Activated CD8-positive, alpha-beta T cell treated with anti-CD3 and anti-CD28 coated beads for 36 hours (primary cell): ENCODE measurements at regions not wholly inside any gene's neighbourhood (a gene's known extent, or its start where the extent isn't known, plus 50 kb on each side); places are given as distances from the start of the nearest gene placed in this dataset.

Experiments used
- ATAC-seq: fragments of 200-7000 bp; cut with Tn5 transposase; one replicate; pipeline ENCODE4 v1.10.0; 2021; ENCODE audit warnings: mild to moderate bottlenecking, moderate library complexity
- CTCF ChIA-PET: fragments of 350-600 bp; sonication (Branson Sonifier 250); formaldehyde crosslinking; loops from one replicate; lab custom pipeline; 2021; ENCODE audit warnings: antibody characterized with exemption; lab: Charles Lee
- POLR2A ChIA-PET: fragments of 350-600 bp; sonication (Branson Sonifier 250); formaldehyde crosslinking; loops from one replicate; lab custom pipeline; 2021; ENCODE audit warnings: antibody characterized with exemption; lab: Charles Lee
- DNase-seq: peaks from one replicate; pipeline ENCODE4 v3.0.0-alpha.2; 2020
- H3K27ac Mint-ChIP-seq: one replicate; pipeline ENCODE4 v1.8.0; 2021; ENCODE audit warnings: mild to moderate bottlenecking, mixed read lengths
- H3K27me3 Mint-ChIP-seq: one replicate; pipeline ENCODE4 v1.8.0; 2021; ENCODE audit warnings: mixed read lengths
- H3K36me3 Mint-ChIP-seq: one replicate; pipeline ENCODE4 v1.8.0; 2021; ENCODE audit warnings: low read depth, mixed read lengths
- H3K4me1 Mint-ChIP-seq: one replicate; pipeline ENCODE4 v1.8.0; 2021; ENCODE audit warnings: low read depth, mixed read lengths
- H3K4me3 Mint-ChIP-seq: one replicate; pipeline ENCODE4 v1.8.0; 2021; ENCODE audit warnings: mild to moderate bottlenecking, moderate library complexity, mixed read lengths
- H3K9me3 Mint-ChIP-seq: one replicate; pipeline ENCODE4 v1.8.0; 2021; ENCODE audit warnings: mixed read lengths
- CTCF ChIP-seq: fragments of 200-600 bp; IDR thresholded peaks from one replicate; pipeline ENCODE4 v1.8.0; 2022; ENCODE audit warnings: antibody characterized with exemption, mild to moderate bottlenecking
- intact Hi-C: fragments of 100-400 bp; cut with micrococcal nuclease; formaldehyde crosslinking; loops from one replicate; pipeline ENCODE4 v1.10.0; 2022

DNA sequence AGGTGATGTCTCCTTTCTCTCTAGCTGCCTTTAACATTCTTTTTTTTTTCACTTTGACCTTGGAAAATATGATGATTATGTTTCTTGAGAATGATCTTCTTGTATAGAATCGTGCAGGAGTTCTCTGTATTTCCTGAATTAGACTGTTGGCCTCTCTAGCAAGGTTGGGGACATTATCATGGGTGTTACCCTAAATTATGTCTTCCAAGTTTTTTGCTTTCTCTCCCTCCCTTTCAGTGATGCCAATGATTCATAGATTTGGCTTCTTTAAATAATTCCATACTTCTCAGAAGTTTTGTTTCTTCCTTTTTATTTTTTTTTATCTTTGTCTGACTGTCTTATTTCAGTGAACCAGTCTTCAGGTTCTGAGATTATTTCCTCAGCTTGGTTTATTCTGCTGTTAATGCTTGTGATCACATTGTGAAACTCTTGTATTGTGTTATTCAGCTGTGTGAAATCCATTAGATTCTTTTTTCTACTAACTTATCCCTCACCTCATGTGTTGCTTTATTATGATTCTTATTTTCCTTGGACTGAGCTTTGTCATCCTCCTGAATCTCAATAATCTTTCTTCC is 268.4 kb upstream of the NRIP1 start:
- Mint-ChIP-seq H3K9me3 (no peaks in the 10 kb centered on the region), H3K4me3 (no peak overlapping the region), H3K27me3 (no peaks in the 10 kb centered on the region), H3K4me1 (peaks cover 2% of the 10 kb centered on the region), H3K27ac (no peak overlapping the region), H3K36me3 (no peaks in the 10 kb centered on the region)
- intact Hi-C loops: no loop called here
- DNase-seq (no peak), ATAC-seq (no peak)
- TF ChIP-seq CTCF: no peak
- CTCF ChIA-PET: interaction anchor here (0.6 kb wide), 1 partner anchor 31 kb away, joined by 3 read pairs; no protein-coding TSS in a partner anchor
- POLR2A ChIA-PET: interaction anchor here (0.7 kb wide), 1 partner anchor 86 kb away, joined by 4 read pairs; no protein-coding TSS in a partner anchor

DNA sequence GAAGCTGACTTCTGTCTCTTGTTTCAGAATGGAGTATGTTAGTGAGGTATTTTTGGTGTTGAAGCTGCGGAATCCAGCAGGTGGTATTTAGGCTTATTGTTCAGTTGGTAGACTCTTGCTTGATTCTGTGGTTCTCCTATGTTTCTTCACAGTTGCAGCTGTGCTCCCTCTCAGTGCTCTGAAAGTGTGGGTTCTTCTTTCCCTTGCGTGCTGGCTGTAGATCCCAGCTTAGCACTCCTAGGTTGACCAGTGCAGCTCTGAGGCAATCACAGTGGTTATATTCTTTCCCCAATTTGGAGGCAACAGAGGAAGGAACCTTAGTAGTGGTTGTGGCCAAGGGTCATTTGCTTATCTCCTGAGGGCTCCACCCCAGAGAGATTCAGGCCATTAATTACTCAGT is 269.2 kb upstream of the NRIP1 start:
- CTCF ChIA-PET: no interaction called here
- POLR2A ChIA-PET: no interaction called here
- intact Hi-C loops: no loop called here
- H3K27me3 Mint-ChIP-seq: no peaks in the 10 kb centered on the region
- H3K36me3 Mint-ChIP-seq: no peaks in the 10 kb centered on the region
- no peak overlapping the region for H3K4me3 Mint-ChIP-seq
- DNase-seq (no peak), ATAC-seq (no peak)
- H3K4me1 Mint-ChIP-seq: peaks cover 2% of the 10 kb centered on the region
- no peak for TF ChIP-seq CTCF
- no peaks in the 10 kb centered on the region for H3K9me3 Mint-ChIP-seq
- no peak overlapping the region for H3K27ac Mint-ChIP-seq

- no peak overlapping the region for H3K27ac Mint-ChIP-seq
These were observed 278.3 kb upstream of the NRIP1 start for GRCh38 chr21:15343066-15343465.

DNA sequence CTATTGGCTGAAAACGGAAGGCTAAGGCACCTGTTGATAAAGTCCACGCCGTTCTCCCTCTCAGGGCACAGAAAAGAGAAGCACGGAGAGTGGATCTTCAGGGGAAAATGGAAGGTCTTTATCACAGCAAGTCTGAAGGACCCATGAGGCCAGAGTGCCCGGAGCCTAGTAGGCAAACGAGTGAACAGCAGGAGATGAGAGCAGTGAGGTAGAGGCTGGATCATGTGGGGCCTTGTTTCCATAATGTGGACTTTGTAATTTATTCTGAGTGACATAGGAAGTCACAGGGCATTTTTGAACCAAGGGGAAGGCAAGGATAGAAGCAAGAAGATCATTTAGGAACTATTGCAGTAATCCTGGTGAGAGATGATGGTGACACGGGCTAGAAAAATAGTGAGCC is 287.2 kb upstream of the NRIP1 start:
- POLR2A ChIA-PET: no interaction called here
- ATAC-seq: no peak

More at GRCh38 chr21:15343066-15343465, 278.3 kb upstream of the NRIP1 start:
- intact Hi-C loops: no loop called here
- no peak for DNase-seq
- Mint-ChIP-seq H3K4me3 (no peak overlapping the region), H3K9me3 (no peaks in the 10 kb centered on the region), H3K4me1 (no peaks in the 10 kb centered on the region), H3K36me3 (no peaks in the 10 kb centered on the region), H3K27me3 (peaks cover 8% of the 10 kb centered on the region)
- no peak for ATAC-seq
- ChIA-PET POLR2A (no interaction called here), CTCF (no interaction called here)
- no peak for TF ChIP-seq CTCF

DNA sequence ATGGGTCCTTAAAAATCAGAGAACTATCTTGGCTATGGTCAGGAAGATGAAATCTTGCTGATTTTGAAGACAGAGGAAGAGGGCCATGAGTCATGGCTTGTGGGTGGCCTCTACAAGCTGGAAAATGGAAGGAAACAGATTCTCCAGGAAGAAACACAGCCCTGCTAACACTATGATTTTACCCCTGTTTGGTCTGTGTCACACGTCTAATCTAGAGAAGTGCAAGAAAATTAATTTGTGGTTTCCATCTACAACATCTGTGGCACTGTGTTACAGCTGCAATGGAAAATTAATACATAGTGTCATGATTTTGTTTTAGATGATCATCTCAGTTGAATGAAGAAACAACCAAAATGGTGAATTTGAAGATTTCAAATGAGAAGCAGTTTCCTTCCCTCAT is 288.7 kb upstream of the NRIP1 start:
- intact Hi-C loops: no loop called here
- H3K27me3 Mint-ChIP-seq: no peaks in the 10 kb centered on the region

More for the DNA sequence above, 287.2 kb upstream of the NRIP1 start:
- H3K27me3 Mint-ChIP-seq: no peaks in the 10 kb centered on the region
- H3K4me1 Mint-ChIP-seq: no peaks in the 10 kb centered on the region
- intact Hi-C loops: no loop called here
- CTCF ChIA-PET: no interaction called here
- H3K4me3 Mint-ChIP-seq: no peak overlapping the region
- TF ChIP-seq CTCF: no peak
- no peaks in the 10 kb centered on the region for H3K36me3 Mint-ChIP-seq
- DNase-seq: no peak
- H3K27ac Mint-ChIP-seq: no peak overlapping the region
- H3K9me3 Mint-ChIP-seq: no peaks in the 10 kb centered on the region

More for the DNA sequence above, 288.7 kb upstream of the NRIP1 start:
- TF ChIP-seq CTCF: no peak
- ATAC-seq: no peak
- H3K36me3 Mint-ChIP-seq: no peaks in the 10 kb centered on the region
- no peaks in the 10 kb centered on the region for H3K9me3 Mint-ChIP-seq
- ChIA-PET POLR2A (no interaction called here), CTCF (no interaction called here)
- DNase-seq: no peak
- H3K4me1 Mint-ChIP-seq: no peaks in the 10 kb centered on the region
- H3K4me3 Mint-ChIP-seq: no peak overlapping the region
- no peak overlapping the region for H3K27ac Mint-ChIP-seq
